ENCODE measurements at regions not wholly inside any gene's neighbourhood (a gene's known extent, or its start where the extent isn't known, plus 50 kb on each side); places are given as distances from the start of the nearest gene placed in this dataset.
"Not testable (repeated sequence)": the region's sequence is repeated elsewhere in the genome, so short reads cannot be mapped to it uniquely, and the experiment has no call there.

DNA sequence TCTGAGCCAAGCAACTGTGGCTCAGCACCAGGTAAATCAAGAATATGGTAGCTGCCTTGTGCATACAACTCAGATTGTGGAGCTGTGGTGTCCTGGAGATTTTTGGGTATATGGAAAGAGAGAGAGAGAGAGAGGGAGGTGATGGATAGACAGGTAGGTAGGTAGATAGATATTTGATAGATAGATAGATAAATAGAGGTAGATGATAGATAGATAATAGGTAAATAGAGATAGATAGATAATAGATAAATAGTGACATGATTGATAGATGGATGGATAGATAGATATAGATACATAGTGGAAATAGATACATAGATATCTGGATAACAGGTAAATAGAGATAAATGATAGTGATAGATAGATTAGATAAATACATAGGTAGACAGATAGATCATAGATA, 206.3 kb downstream of the KLF6 start:
- intact Hi-C loops (cut with micrococcal nuclease), result no loop called here

DNA sequence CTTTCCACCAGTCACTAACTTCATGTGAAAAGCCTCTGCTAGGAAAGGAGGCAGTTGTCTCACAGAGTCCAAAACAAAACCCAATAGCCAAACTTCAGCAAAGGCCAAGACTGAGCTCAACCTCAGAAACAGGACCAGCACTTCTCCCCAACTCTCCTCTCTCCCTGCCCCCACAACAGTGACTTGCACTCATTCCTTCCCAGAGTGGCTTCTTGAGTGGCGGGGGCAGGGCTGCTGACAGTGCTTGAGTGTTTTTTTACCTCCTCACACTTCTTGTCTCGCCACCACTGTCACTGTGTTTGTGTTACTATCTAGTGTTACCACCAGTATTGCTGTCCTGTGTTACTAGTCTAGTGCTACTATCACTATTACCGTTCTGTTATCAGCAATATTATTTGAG, 206.8 kb downstream of the KLF6 start:
- intact Hi-C loops (cut with micrococcal nuclease), result no loop called here

DNA sequence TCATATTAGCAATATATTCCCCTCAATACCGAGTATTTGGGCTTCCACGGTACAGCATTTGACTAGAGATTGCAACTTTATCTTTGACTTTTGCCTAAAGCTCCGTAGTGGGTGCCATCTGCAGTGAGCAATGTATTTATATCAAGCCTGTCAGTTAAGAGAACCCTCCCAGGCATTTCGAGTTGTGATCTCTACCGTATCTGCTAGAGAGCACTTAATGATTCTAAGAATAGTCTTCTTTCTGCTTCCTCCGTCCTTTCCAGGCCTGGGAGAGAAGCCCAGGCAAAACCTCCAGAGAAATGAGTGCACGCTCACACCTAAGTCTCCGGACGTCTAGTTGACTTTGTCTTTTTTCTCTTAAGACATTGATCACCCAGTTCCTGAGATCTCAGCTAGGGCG, 210.6 kb downstream of the KLF6 start:
- intact Hi-C loops (cut with micrococcal nuclease), result no loop called here

DNA sequence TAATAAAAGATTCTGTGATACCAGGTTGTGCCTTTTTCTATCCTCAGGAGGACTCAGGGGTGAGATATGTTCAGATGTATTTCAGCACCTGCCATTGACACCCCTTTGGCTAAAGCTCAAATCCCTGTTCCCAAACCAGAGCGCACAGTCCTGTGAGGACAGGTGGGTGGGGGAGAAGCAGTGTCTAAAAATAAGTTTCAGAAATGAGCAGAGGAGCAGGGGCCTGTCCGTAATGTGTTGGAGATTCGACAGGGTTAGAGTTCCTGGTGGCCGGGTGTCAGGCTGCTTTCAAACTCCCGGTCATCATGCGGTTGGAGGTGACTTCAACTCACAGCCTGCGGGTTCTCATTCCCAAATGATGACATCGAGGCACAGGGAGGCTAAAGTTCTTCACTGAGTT, 211.5 kb downstream of the KLF6 start:
- intact Hi-C loops (cut with micrococcal nuclease), result no loop called here

DNA sequence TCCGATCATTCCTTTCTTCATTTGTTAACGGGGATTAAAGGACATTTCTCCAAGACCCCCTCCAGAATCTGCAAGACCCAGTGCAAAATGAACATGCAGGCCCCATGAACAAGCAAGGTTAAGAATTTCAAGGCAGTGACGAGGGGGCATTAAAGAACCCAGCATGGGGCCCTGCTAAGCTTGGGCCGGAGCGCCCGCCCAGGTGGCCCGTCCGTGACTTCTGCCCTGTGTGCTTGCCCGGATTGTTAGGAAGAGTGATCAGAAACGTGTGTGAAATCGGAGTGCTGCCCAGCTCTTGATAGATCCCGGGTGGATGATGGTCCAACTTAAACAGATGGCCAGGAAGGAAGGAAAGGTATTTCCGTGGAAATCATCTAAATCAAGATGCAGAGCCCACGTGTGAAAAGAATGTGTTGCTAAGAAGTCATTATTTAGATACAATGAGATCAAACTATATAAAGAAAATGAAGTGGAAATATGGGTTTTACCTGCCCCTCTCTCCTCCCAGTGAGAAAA, 213.6 kb downstream of the KLF6 start:
- intact Hi-C loops (cut with micrococcal nuclease), result no loop called here

DNA sequence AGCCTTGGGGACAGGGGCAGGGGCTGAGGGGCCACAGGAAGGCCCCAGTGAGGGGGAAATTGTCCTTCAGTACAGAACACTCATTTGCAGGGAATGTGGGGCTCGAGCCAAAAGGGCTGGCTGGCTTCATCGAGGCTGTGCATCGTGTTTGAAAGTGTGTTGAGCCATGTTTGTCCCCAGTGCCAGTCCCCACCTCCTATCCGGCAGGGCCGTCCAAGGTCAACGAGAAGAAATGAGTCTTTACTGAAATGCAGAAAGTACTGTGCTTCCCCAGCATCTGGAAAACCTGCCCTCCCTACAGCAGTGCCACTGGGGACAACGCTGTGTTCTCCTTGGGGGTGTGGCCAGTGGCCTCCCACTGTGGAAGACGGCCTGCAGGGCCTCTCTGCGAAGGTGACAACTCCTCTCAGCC, 214.1 kb downstream of the KLF6 start:
- intact Hi-C loops (cut with micrococcal nuclease), result no loop called here

DNA sequence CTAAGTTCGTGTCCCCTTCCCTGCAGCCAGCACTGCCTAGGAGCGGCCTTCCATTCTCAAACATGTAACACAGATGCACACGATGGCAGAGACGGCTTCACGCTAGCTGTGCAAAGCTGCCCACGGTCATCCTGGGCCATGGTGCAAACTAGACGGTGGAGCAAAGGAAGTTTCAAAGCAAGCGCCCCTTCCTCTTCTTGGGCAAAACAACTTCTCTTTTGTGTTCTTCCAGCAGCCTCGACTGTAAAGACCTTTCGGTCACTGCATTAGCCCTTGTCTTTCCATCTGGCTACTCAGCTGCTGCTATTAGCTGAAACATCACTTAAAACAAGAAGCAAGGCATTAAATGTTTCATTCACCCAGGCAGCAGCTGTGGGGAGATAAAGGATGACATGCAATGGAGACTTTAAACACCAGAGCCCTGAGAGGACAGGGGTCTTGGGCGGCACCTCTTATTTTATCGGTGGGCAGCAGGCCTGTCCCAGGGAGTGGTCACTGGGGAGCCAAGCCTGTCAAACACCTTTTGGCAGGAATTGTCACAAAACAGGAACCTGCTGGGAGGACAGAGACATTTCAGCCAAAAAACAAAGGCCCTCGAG, 214.8 kb downstream of the KLF6 start:
- intact Hi-C loops (cut with micrococcal nuclease), result no loop called here

DNA sequence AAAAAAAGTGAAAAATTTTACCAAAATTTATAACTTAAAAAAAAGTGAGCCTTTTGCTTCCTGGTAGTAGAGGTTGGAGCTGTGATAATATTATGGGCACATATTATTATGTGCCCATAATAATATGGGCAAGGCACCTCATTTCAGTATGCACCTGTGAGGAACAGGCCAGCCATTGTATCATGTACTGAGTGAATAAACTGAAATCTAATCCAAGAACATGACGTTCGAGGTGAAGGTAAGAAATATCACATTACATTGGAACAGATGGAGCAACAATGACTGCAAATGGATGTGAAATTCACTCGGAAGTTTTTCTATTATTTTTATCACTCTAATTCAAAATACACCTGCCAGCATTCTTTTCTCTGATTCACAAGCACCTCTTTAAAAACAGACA, 216.0 kb downstream of the KLF6 start:
- intact Hi-C loops (cut with micrococcal nuclease), result no loop called here

DNA sequence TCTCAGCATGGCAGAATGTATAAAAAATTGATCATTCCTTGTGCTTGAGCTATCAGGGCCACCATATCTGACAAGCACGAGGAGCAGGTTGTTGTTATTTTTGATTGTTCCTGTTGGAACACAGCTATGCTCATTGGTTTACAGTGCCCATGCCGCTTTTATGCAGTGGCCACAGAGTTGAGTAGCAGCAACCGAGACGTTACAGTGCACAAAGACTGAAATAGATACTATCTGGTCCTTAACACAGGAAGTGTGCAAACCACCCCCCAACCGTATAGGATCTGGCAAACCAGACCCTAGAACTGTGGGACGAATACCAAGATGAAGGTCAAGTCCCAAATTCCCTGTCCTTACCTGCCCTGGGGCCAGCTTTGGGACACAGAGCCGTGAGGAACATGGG, 216.6 kb downstream of the KLF6 start:
- intact Hi-C loops (cut with micrococcal nuclease), result no loop called here

DNA sequence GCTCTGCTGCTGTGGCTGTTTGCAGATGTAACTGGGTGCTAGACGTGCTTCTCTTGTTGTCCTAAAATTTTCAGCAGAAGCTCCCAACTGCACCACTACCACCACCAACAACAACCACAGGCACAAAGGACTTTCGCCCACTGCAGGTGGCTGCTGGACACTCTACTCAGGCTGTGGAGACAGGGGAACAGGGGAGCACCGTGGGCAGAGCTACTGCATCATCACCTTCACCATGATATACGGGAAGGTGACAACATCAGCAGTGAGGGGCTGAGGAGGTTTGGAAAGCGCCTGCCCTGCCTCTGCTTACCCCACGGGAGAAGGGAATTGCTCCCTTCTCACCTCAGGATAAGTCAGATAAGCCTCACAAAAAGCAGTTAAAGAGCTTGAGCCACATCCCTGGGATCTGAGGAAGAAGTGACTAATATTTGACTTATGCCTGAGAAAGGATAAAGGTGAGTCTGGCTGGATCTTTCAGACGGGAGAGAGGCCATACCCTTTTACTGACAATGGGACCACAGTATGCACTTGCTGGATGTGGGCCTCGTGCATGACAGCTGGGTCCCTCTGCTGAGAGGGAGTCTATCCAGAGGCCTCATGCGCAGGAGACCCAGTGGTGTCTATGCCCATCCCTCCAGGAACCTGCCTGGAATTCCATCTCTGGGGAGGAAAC, 217.6 kb downstream of the KLF6 start:
- intact Hi-C loops (cut with micrococcal nuclease), result no loop called here

DNA sequence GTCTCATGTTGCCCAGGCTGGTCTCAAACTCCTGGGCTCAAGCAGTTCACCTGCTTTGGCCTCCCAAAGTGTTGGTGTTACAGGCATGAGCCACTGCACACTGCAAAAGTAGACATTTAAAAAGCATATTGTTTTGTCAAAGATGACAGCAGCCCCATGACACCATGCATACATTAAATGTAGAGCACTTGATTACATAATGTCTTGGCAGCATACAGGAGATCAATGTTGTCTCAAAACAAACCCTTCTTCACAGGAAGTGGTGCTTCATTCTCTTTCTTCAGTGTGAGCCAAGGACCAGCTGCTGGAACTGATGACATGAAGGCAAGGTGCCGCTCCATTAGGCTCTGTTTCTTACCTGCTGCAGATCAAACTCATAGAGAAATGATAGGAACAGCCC, 218.4 kb downstream of the KLF6 start:
- intact Hi-C loops (cut with micrococcal nuclease), result no loop called here

DNA sequence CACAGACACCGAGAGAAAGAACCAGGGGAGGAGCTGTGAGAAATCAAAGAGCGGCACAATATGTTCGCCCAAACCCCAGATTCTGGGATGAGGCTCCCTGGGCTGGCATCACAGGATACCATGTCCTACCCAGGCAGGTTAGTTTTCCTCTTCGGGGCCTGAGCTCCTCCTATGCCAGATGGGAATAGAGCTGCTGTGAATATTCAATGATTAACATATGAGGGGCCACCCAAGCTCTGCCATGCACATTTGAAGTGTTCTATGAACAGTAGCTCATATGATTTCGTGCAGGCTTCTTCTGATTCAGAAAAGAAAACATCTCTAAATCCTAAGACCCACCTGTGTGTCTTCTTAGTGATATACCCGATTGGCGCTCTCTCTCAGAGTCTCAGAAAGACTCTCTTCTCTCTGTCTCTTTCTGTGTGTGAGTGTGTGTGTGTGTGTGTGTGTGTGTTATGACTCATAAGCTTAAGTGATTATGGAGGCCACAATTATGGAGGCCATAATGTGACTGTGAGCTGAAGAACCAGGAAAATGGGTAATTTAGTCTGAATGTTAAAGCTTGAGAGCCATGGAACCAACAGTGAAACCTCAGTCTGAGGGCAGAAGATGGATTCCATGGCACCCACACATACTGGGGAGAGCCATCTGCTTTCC, 220.5 kb downstream of the KLF6 start:
- intact Hi-C loops (cut with micrococcal nuclease), result no loop called here

DNA sequence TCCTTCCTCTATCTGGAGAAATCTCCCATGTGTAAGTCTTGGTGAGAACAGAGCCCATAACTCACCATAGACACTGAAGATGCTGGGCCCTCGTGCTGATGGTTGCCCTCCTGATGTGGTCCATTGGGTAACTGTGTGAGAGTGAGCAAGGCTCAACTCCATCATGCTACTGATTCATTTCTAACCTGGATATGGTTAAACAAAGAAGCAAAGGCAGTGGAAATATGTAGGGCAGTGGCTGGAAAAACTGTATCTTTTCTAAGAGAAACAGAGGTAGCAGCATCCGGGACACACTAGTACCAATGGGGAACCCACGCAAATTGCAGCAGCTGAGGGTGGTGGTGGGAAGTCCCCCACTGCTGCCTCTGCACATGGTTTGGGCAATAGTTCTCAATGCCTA, 221.7 kb downstream of the KLF6 start:
- intact Hi-C loops (cut with micrococcal nuclease), result no loop called here

DNA sequence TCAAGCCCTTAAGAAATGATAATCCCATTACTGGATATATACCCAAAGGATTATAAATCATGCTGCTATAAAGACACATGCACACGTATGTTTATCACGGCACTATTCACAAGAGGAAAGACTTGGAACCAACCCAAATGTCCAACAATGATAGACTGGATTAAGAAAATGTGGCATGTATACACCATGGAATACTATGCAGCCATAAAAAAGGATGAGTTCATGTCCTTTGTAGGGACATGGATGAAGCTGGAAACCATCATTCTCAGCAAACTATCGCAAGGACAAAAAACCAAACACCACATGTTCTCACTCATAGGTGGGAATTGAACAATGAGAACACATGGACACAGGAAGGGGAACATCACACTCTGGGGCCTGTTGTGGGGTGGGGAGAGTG, 224.4 kb downstream of the KLF6 start:
- intact Hi-C loops (cut with micrococcal nuclease), result not testable (repeated sequence)

DNA sequence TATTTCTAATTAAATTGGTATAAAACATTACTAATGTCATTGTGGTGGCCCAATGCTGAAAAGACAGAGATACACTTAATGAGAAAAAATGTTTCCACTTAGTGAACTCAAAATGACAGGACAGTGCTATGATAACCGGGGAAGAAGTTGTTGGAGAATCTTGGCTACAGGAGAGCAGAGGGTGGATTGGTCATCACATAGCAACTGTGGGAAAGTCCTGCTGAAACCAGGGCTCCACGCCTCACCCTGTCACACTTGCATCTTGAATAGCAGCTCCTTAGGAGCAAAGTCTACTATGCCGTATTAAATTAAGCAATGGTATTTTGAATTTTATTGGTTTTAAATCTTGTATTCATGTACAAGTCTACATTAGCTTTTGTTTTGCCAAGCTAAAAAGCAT, 225.5 kb downstream of the KLF6 start:
- intact Hi-C loops (cut with micrococcal nuclease), result no loop called here

DNA sequence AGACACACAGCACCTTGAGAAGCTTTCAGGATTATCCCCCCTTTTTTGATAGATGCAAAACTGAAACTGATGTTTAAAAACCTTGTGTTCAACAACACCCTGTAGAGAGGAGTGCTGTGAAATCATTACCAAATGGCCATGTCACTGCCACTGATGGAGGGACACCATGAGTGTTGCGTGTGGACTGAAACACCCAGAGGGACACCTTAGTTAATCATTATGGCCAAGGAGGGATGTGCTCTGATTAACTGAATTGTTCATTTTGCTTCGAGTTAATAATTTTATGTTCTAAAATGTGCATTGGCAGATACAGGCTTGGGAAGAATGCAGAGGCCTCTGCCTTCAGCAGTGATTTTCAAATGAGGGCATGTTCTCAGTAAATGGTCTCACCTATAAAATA, 226.0 kb downstream of the KLF6 start:
- intact Hi-C loops (cut with micrococcal nuclease), result no loop called here

DNA sequence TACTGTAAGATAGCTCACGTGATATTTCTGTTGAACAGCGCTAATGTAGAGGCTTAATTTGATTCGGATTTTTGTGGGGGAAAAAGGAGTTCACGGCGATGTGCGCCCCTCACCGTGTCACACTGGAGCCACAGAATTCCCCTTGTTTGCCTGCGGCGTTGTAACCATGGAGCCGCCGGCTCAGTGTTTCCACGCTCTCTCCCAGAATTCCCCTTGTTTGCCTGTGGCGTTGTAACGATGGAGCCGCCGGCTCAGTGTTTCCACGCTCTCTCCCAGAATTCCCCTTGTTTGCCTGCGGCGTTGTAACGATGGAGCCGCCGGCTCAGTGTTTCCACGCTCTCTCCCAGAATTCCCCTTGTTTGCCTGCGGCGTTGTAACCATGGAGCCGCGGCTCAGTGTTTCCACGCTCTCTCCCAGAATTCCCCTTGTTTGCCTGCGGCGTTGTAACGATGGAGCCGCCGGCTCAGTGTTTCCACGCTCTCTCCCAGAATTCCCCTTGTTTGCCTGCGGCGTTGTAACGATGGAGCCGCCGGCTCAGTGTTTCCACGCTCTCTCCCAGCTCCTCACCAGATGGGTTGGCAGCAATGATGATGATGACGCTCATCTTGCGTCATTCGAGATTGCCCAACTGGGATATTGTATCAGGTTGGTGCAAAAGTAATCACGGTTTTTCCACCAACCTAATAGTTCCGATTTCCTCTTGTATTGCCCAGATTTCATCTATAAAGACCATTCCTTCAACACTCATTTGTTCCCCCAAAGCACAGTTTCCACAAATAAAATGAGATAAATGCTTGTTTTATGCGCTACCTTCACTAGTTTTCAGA, 228.6 kb downstream of the KLF6 start:
- intact Hi-C loops (cut with micrococcal nuclease), result not testable (repeated sequence)

DNA sequence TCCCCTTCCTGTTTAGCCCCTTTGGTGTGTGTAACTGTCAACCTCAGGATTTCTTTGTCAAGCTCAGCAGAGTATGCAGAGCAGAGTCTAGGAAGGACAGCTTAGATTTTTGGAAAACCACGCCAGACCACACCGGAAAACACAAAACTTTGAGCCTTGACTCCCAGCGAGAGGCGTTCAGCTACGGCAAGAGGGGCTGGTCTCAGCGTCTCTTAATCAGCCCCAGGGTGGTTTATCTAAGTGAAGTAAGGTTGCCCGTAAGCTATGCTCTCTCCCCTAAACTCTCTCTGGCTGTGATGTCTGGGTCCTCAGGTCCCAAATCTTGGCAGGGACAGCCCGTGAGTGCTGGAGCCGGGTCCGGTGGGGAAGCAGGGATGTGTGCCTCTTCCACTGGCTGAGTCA, 230.9 kb downstream of the KLF6 start:
- intact Hi-C loops (cut with micrococcal nuclease), result no loop called here

DNA sequence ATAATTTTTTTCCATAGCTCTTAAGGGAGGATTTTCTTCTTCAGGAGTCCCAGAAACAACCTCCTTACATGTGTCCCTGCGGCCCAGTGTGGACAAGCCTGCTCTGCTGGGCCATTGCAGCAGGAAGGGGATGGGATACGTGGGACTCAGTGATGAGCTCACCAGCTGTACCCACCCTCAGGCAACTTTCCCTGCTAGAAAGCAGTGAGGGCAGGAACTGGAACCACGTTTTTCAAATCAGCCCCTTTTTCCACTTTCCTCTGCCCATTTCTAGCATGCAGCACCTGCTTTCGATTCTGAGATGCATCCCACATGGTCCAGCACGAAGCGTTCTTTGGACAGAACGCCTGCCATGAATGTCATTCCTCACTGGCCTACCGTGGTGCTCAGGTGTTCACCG, 232.7 kb downstream of the KLF6 start:
- intact Hi-C loops (cut with micrococcal nuclease), result no loop called here

DNA sequence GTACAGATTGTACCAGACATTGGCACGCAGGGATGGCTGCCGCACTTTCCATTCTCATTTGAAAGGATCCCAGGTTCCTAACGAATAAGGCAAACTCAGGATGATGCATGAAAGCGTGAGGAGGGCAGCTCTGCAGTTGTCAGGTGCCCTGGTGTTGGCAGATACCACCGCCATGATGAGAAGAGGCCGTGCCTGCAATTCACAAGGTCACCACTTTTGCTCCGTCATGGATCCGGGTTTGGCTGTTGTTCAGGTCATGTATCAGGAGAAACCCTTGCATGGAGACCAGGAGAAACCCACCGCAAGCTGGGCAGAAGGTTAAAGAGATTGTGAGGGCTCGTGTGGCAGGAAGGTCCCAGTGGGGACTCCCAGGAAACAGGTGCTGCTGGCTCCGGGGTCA, 233.2 kb downstream of the KLF6 start:
- intact Hi-C loops (cut with micrococcal nuclease), result no loop called here

DNA sequence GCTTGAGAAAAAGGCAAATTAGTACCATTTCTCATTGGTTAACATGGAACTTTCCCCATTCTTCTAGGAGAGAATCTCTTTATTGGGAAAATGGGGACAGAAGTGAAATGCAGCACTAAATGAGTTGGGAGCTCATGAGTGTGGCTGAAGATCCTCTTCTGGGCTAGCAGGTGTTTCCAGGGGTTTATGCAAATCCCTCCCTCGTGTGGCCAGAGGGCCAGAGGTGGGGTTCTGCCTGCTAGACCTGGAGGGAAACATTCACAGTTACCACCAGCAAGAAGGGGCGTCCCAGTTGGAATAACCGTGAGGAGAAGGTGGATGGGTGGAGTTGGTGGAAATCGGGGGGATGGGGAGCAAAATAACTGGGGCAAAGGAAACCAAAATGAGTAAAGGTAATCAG, 235.9 kb downstream of the KLF6 start:
- intact Hi-C loops (cut with micrococcal nuclease), result no loop called here

DNA sequence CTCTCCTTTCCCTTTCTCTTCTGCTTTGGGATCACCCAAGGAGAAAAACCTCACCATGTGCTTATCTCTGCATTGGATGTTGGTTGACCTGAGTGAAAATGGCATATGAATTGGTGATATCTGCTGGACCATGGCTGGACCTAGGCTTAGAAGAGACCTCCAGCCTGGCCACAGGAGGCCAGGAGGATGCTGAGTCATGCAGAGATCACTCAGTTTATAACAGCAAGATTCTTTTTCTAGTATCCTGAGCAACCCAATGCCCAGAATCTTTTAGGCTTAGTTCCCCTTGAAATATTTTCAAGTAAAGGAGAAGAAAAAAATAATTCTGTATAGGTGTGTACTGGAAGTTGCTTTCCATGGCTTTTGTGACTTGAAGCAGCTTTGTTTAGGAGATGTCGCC, 236.3 kb downstream of the KLF6 start:
- intact Hi-C loops (cut with micrococcal nuclease), result no loop called here

All from T-helper 2 cell treated with Interferon-gamma antibody and Interleukin-4, amounts not matched to agents 100 ng/mL and 5 ng/mL, for 36 hours (primary cell).